T-cell (primary cell): ENCODE measurements at regions not wholly inside any gene's neighbourhood (a gene's known extent, or its start where the extent isn't known, plus 50 kb on each side); places are given as distances from the start of the nearest gene placed in this dataset.

Experiments used
- ATAC-seq, 4 experiments: fragments of 200-7000 bp in 3 of 4; fragments of 150-1000 bp in 1 of 4; cut with Tn5 transposase; replicated peaks in 1 of 4; 1 replicate in 3 of 4; 2 replicates in 1 of 4; pipeline ENCODE4 v1.10.0; 2021; ENCODE audit warnings: moderate library complexity in 3 of 4, mild to moderate bottlenecking in 2 of 4, moderate number of reproducible peaks in 1 of 4
- CTCF ChIA-PET, 2 donors: fragments of 300-600 bp; sonication (Branson Sonifier 250); formaldehyde crosslinking; loops; one replicate each; lab custom pipeline; 2022; ENCODE audit warnings: antibody characterized with exemption in 2 of 2; lab: Charles Lee
- POLR2A ChIA-PET, 2 donors: fragments of 300-600 bp; sonication (Branson Sonifier 250); formaldehyde crosslinking; loops; one replicate each; lab custom pipeline; 2022; ENCODE audit warnings: antibody characterized with exemption in 2 of 2; lab: Charles Lee
- DNase-seq, 35 experiments: peaks; one replicate each; pipeline versions ENCODE4 v3.0.0 to v3.0.0-alpha.2; 2013 to 2023
- H3K27ac ChIP-seq: one replicate; pipeline ENCODE4 v1.5.1; 2013; ENCODE audit warnings: low read length
- H3K27me3 ChIP-seq, 2 experiments: replicated peaks in 1 of 2; 1 replicate in 1 of 2; 2 replicates in 1 of 2; pipeline versions ENCODE4 v1.6.1 to v1.7.0; 2013; ENCODE audit warnings: low read length in 1 of 2, mixed read lengths in 1 of 2; ENCODE audit not compliant: control insufficient read depth in 2 of 2, insufficient read depth in 2 of 2; ENCODE audit errors: extremely low read depth in 1 of 2
- H3K36me3 ChIP-seq, 2 donors: 1 replicate in 1 of 2; 2 replicates in 1 of 2; pipeline versions ENCODE4 v1.6.1 to v1.7.0; 2013; ENCODE audit warnings: low read length in 1 of 2; ENCODE audit not compliant: control insufficient read depth in 2 of 2, insufficient read depth in 1 of 2; ENCODE audit errors: extremely low read depth in 1 of 2
- H3K4me1 ChIP-seq, 2 experiments: 1 replicate in 1 of 2; 2 replicates in 1 of 2; pipeline versions ENCODE4 v1.6.1 to v1.7.0; 2013; ENCODE audit warnings: low read length in 2 of 2, mixed read lengths in 1 of 2; ENCODE audit not compliant: insufficient read depth in 2 of 2, control insufficient read depth in 1 of 2; ENCODE audit errors: extremely low read depth in 1 of 2
- H3K4me3 ChIP-seq, 2 donors: 1 replicate in 1 of 2; 2 replicates in 1 of 2; pipeline versions ENCODE4 v1.5.1 to v1.7.0; 2013; ENCODE audit warnings: mild to moderate bottlenecking in 2 of 2, low read length in 1 of 2, moderate library complexity in 1 of 2; ENCODE audit not compliant: control insufficient read depth in 1 of 2; ENCODE audit errors: extremely low read depth in 1 of 2
- H3K9me3 ChIP-seq: 2 replicates; pipeline ENCODE4 v1.7.0; 2013
- H3K27ac Mint-ChIP-seq, 2 donors: one replicate each; pipeline ENCODE4 v1.8.0; 2020 to 2021; ENCODE audit warnings: mild to moderate bottlenecking in 2 of 2, mixed read lengths in 2 of 2
- H3K27me3 Mint-ChIP-seq, 2 donors: one replicate each; pipeline ENCODE4 v1.8.0; 2021 to 2022; ENCODE audit warnings: mixed read lengths in 2 of 2
- H3K36me3 Mint-ChIP-seq: one replicate; pipeline ENCODE4 v1.8.0; 2021; ENCODE audit warnings: mixed read lengths
- H3K4me1 Mint-ChIP-seq, 3 donors: one replicate each; pipeline ENCODE4 v1.8.0; 2020 to 2022; ENCODE audit warnings: mixed read lengths in 3 of 3, mild to moderate bottlenecking in 1 of 3
- H3K4me3 Mint-ChIP-seq, 3 donors: one replicate each; pipeline ENCODE4 v1.8.0; 2020 to 2022; ENCODE audit warnings: mild to moderate bottlenecking in 3 of 3, mixed read lengths in 3 of 3, moderate library complexity in 3 of 3
- H3K9me3 Mint-ChIP-seq, 3 donors: one replicate each; pipeline ENCODE4 v1.8.0; 2020 to 2022; ENCODE audit warnings: mixed read lengths in 3 of 3
- WGBS: methylation state at CpG from one replicate; pipeline ENCODE4 v1.1.5; 2013; ENCODE audit warnings: missing lambda C conversion rate; ENCODE audit not compliant: insufficient coverage; 5-methylcytosine and 5-hydroxymethylcytosine counted together

DNA sequence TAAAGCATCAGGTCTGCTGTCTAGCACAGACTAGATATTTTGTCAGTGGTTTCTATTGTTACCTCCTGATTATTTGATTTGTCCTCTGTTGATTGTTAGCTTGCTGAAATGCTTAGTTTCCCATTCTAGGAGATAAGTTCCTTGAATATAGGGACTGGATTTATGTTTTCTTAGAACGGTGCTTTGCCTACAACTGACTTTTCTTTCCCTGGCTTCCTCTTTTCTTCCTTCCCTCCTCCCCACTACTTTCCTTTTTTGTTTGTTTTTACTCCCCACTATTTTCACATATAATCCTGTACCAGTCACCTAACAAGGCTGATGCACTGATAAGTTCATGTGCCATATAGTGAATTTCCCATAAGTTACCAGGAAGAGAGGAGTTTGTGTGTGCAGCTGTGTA lies 58.5 kb upstream of the METAP2 start:
- Histone ChIP-seq H3K9me3 (no peaks in the 10 kb centered on the region), H3K27ac (no peak overlapping the region), H3K36me3 (no peaks in the 10 kb centered on the region), H3K4me3 (no peak overlapping the region), H3K4me1 (no peaks in the 10 kb centered on the region), H3K27me3 (peaks cover 0 to 3% of the 10 kb centered on the region in 2 experiments)
- Mint-ChIP-seq H3K4me1 (no peaks in the 10 kb centered on the region), H3K36me3 (no peaks in the 10 kb centered on the region), H3K27me3 (peaks cover 0 to 5% of the 10 kb centered on the region in 2 donors), H3K4me3 (no peak overlapping the region), H3K27ac (no peak overlapping the region), H3K9me3 (no peaks in the 10 kb centered on the region)
- no peak for DNase-seq
- ATAC-seq: no peak
- no CpG with 5 or more reads among the region's 1 CpG for WGBS
- ChIA-PET POLR2A (no interaction called here), CTCF (no interaction called here)

DNA sequence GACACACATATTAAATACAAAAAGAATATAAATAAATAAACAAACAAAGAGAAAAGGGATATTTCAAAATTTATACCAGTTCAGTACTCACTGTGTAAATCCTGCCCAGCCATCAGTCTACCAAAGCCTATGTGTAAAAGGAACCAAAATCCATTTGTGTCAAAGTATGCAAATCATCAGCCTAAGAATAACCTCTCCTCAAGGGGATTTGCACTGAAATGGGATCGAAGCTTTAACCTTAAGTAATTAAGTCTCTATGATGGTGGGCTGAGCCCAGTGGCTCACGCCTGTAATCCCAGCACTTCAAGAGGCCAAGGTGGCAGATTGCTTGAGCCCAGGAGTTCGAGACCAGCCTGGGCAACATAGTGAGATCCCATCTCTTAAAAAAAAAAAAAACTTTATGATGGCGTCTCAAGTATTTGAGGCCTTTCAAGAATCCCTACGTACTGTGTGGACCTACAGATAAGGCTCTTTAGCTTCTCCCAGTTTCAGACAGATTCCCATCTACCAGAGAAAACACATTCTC lies 57.8 kb upstream of the METAP2 start:
- no peaks in the 10 kb centered on the region for H3K36me3 Mint-ChIP-seq
- 87% methylated on average over 2 of the region's 5 CpGs for WGBS
- CTCF ChIA-PET: no interaction called here
- ATAC-seq (no peak), DNase-seq (no peak)
- H3K4me3 ChIP-seq: no peak overlapping the region
- H3K4me3 Mint-ChIP-seq: no peak overlapping the region
- H3K4me1 ChIP-seq: no peaks in the 10 kb centered on the region
- H3K9me3 ChIP-seq: no peaks in the 10 kb centered on the region
- no peak overlapping the region for H3K27ac ChIP-seq
- no peaks in the 10 kb centered on the region for H3K4me1 Mint-ChIP-seq
- POLR2A ChIA-PET: no interaction called here
- peaks cover 0 to 5% of the 10 kb centered on the region in 2 donors for H3K27me3 Mint-ChIP-seq
- H3K9me3 Mint-ChIP-seq: no peaks in the 10 kb centered on the region
- H3K27ac Mint-ChIP-seq: no peak overlapping the region
- H3K36me3 ChIP-seq: no peaks in the 10 kb centered on the region
- H3K27me3 ChIP-seq: peaks cover 0 to 3% of the 10 kb centered on the region in 2 experiments

DNA sequence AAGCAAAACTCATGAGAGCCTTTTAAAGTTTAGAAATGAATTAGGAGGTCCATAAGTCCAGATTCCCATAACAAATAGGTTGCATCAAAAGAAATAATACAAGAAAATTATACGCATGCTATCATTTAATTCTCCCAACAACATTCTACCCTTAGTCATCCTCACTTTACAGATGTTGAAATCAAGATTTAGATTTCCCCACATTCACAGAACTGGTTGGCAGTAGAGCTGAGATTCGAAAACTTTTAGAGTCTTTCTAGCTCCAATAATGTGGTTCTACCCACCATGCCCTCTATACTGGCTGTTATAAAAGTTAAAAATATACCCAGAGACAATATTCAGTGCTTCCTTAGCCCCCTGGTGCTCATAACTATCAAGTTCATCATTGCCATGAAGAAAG lies 56.6 kb upstream of the METAP2 start:
- Mint-ChIP-seq H3K4me3 (no peak overlapping the region), H3K27ac (no peak overlapping the region), H3K9me3 (no peaks in the 10 kb centered on the region), H3K4me1 (no peaks in the 10 kb centered on the region), H3K36me3 (no peaks in the 10 kb centered on the region), H3K27me3 (peaks cover 0 to 5% of the 10 kb centered on the region in 2 donors)
- CTCF ChIA-PET: no interaction called here
- POLR2A ChIA-PET: no interaction called here
- Histone ChIP-seq H3K9me3 (no peaks in the 10 kb centered on the region), H3K27me3 (peaks cover 0 to 3% of the 10 kb centered on the region in 2 experiments), H3K27ac (no peak overlapping the region), H3K36me3 (no peaks in the 10 kb centered on the region), H3K4me1 (no peaks in the 10 kb centered on the region), H3K4me3 (no peak overlapping the region)
- DNase-seq (no peak), ATAC-seq (no peak)
- WGBS: 100% methylated on average over 1 of the region's 2 CpGs

DNA sequence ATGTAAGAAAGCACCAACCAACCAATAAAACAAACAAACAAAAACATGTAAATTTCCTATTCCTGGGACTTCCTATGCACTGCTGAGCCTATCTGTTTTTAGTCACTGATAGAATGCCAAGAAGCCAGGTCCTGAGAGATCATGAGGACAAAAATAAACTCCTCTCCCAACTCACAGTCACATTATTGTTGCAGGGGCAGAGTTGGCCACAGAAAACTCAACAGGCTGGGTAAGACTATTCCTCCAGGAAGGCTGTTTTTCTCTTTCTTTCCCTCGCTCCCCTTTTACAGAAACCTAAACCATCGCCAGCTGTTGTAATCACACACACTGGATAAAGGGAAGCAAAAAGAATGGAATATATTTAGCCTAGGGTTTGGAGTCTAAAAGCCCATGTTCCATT lies 55.8 kb upstream of the METAP2 start:
- ChIA-PET CTCF (no interaction called here), POLR2A (no interaction called here)
- H3K27ac Mint-ChIP-seq: no peak overlapping the region
- H3K27me3 ChIP-seq: peaks cover 0 to 3% of the 10 kb centered on the region in 2 experiments
- no peaks in the 10 kb centered on the region for H3K36me3 ChIP-seq
- no peaks in the 10 kb centered on the region for H3K4me1 Mint-ChIP-seq
- no peak overlapping the region for H3K27ac ChIP-seq
- H3K4me1 ChIP-seq: no peaks in the 10 kb centered on the region
- H3K27me3 Mint-ChIP-seq: peaks cover 0 to 5% of the 10 kb centered on the region in 2 donors
- H3K4me3 ChIP-seq: no peak overlapping the region
- H3K9me3 Mint-ChIP-seq: no peaks in the 10 kb centered on the region
- no peak overlapping the region for H3K4me3 Mint-ChIP-seq
- ATAC-seq: no peak
- no peaks in the 10 kb centered on the region for H3K36me3 Mint-ChIP-seq
- H3K9me3 ChIP-seq: no peaks in the 10 kb centered on the region
- no CpG with 5 or more reads among the region's 2 CpGs for WGBS
- DNase-seq: no peak
